HEK293 (cell line): ENCODE measurements at regions not wholly inside any gene's neighbourhood (a gene's known extent, or its start where the extent isn't known, plus 50 kb on each side); places are given as distances from the start of the nearest gene placed in this dataset.

Experiments
- CTCF ChIA-PET: fragments of 350-600 bp; formaldehyde crosslinking; extraction: SDS; loops from one replicate; lab custom pipeline; 2021; ENCODE audit warnings: antibody characterized with exemption; lab: Yijun Ruan, JAX
- POLR2A ChIA-PET: fragments of 300-600 bp; formaldehyde crosslinking; extraction: SDS; loops from one replicate; lab custom pipeline; 2020; ENCODE audit warnings: antibody characterized with exemption, inconsistent platforms; lab: Yijun Ruan, JAX
- H3K27ac ChIP-seq: fragments of 200-500 bp; sonication (Bioruptor generic); 2 replicates; pipeline ENCODE4 v1.5.1; 2014; ENCODE audit warnings: low read depth, low read length, control low read depth, inconsistent platforms; ENCODE audit errors: extremely low read depth
- H3K36me3 ChIP-seq, 2 experiments: fragments of 200-500 bp in 1 of 2; sonication (Bioruptor generic) in 1 of 2; 1 replicate in 1 of 2; 2 replicates in 1 of 2; pipeline ENCODE4 v1.5.1; 2014 to 2017; ENCODE audit warnings: inconsistent platforms in 2 of 2, low read length in 2 of 2; ENCODE audit not compliant: control insufficient read depth in 2 of 2, insufficient read depth in 1 of 2
- H3K4me1 ChIP-seq: fragments of 200-500 bp; sonication (Bioruptor generic); 2 replicates; pipeline ENCODE4 v1.5.1; 2014; ENCODE audit warnings: mild to moderate bottlenecking, low read length, inconsistent platforms; ENCODE audit not compliant: control insufficient read depth, insufficient read depth
- H3K4me3 ChIP-seq: 2 replicates; pipeline ENCODE4 v1.5.1; 2011; ENCODE audit warnings: low read depth, mild to moderate bottlenecking, control low read depth, low read length, moderate library complexity
- H3K9me3 ChIP-seq: fragments of 200-500 bp; sonication (Bioruptor generic); 2 replicates; pipeline ENCODE4 v1.5.1; 2014; ENCODE audit warnings: low read depth, low read length, inconsistent platforms; ENCODE audit not compliant: control insufficient read depth, insufficient read depth
- BCL11B ChIP-seq: fragments of 450-650 bp; formaldehyde crosslinking; IDR thresholded peaks from 2 replicates; pipeline ENCODE4 v1.5.1; 2016; ENCODE audit warnings: low read depth, missing biosample characterization, missing genetic modification characterization
- ELK4 ChIP-seq: IDR thresholded peaks from 2 replicates; pipeline ENCODE4 v1.6.1; 2011; ENCODE audit warnings: mild to moderate bottlenecking, low read depth, low read length, borderline replicate concordance
- KLF1 ChIP-seq: fragments of 450-650 bp; formaldehyde crosslinking; IDR thresholded peaks from 2 replicates; pipeline ENCODE4 v1.5.1; 2016; ENCODE audit warnings: missing biosample characterization, missing genetic modification characterization
- KLF10 ChIP-seq: fragments of 450-650 bp; IDR thresholded peaks from 2 replicates; pipeline ENCODE4 v1.5.1; 2018; ENCODE audit warnings: missing biosample characterization, mild to moderate bottlenecking, missing genetic modification characterization
- MEIS1 ChIP-seq: sonication (generic); formaldehyde crosslinking; IDR thresholded peaks from 2 replicates; pipeline ENCODE4 v1.8.1; 2022; ENCODE audit warnings: missing genetic modification reagents, mild to moderate bottlenecking, borderline replicate concordance
- SCRT2 ChIP-seq: fragments of 450-650 bp; formaldehyde crosslinking; IDR thresholded peaks from 2 replicates; pipeline ENCODE4 v1.5.1; 2016; ENCODE audit warnings: missing biosample characterization, missing genetic modification characterization
- TSHZ1 ChIP-seq: fragments of 450-650 bp; formaldehyde crosslinking; IDR thresholded peaks from 2 replicates; pipeline ENCODE4 v1.5.1; 2016; ENCODE audit warnings: missing biosample characterization, missing genetic modification characterization, borderline replicate concordance
- ZBTB21 ChIP-seq: fragments of 450-650 bp; formaldehyde crosslinking; IDR thresholded peaks from 2 replicates; pipeline ENCODE4 v1.5.1; 2017; ENCODE audit warnings: missing biosample characterization, missing genetic modification characterization
- ZFHX2 ChIP-seq: fragments of 450-650 bp; formaldehyde crosslinking; conservative IDR thresholded peaks from 2 replicates; pipeline ENCODE4 v1.5.1; 2016; ENCODE audit warnings: missing biosample characterization, missing genetic modification characterization
- ZNF133 ChIP-seq: fragments of 450-650 bp; formaldehyde crosslinking; IDR thresholded peaks from 2 replicates; pipeline ENCODE4 v1.5.1; 2016; ENCODE audit warnings: missing biosample characterization, missing genetic modification characterization
- ZNF157 ChIP-seq: fragments of 450-650 bp; formaldehyde crosslinking; IDR thresholded peaks from 2 replicates; pipeline ENCODE4 v1.5.1; 2016; ENCODE audit warnings: missing biosample characterization, missing genetic modification characterization
- ZNF16 ChIP-seq: fragments of 450-650 bp; formaldehyde crosslinking; IDR thresholded peaks from 2 replicates; pipeline ENCODE4 v1.5.1; 2016; ENCODE audit warnings: low read depth, missing biosample characterization, missing genetic modification characterization
- ZNF23 ChIP-seq: fragments of 450-650 bp; formaldehyde crosslinking; IDR thresholded peaks from 2 replicates; pipeline ENCODE4 v1.5.1; 2016; ENCODE audit warnings: missing biosample characterization, missing genetic modification characterization, borderline replicate concordance
- ZNF350 ChIP-seq: fragments of 450-650 bp; formaldehyde crosslinking; IDR thresholded peaks from 2 replicates; pipeline ENCODE4 v1.5.0; 2017; ENCODE audit warnings: missing biosample characterization, mild to moderate bottlenecking, missing genetic modification characterization
- ZNF449 ChIP-seq: fragments of 450-650 bp; formaldehyde crosslinking; IDR thresholded peaks from 2 replicates; pipeline ENCODE4 v1.5.1; 2017; ENCODE audit warnings: missing biosample characterization, mild to moderate bottlenecking, missing genetic modification characterization, moderate library complexity
- ZNF529 ChIP-seq: fragments of 450-650 bp; formaldehyde crosslinking; IDR thresholded peaks from 2 replicates; pipeline ENCODE4 v1.5.1; 2017; ENCODE audit warnings: missing genetic modification characterization, missing biosample characterization; ENCODE audit not compliant: insufficient replicate concordance
- ZNF623 ChIP-seq: fragments of 450-650 bp; formaldehyde crosslinking; IDR thresholded peaks from 2 replicates; pipeline ENCODE4 v1.5.1; 2016; ENCODE audit warnings: missing biosample characterization, missing genetic modification characterization
- ZSCAN16 ChIP-seq: fragments of 450-650 bp; formaldehyde crosslinking; IDR thresholded peaks from 2 replicates; pipeline ENCODE4 v1.5.1; 2016; ENCODE audit warnings: missing biosample characterization, missing genetic modification characterization
- ZXDB ChIP-seq: fragments of 450-650 bp; formaldehyde crosslinking; IDR thresholded peaks from 2 replicates; pipeline ENCODE4 v1.5.1; 2016; ENCODE audit warnings: missing biosample characterization, missing genetic modification characterization
- TF ChIP-seq, protein P1 (sequence below): fragments of 450-650 bp; formaldehyde crosslinking; IDR thresholded peaks from 2 replicates; pipeline ENCODE4 v1.5.0; 2017; ENCODE audit warnings: missing biosample characterization, missing genetic modification characterization, borderline replicate concordance

DNA sequence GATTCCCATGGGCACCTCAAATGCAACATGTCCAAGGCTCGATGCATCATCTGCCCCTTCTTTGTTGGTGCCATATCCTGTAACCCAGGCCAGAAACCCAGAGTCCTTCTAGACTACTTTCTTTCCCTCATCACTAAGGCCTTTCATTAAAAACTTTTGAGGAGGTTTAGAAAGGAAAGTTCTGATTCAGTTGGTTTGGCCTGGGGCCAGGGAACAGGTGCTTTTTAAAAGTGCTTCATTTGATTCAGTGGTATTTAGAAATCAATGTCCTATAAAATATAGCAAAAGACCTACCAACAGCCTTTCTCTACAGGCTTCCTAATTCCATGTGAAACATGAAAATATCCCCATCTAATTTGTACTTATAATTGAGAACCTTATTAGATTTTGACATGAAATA lies 341.9 kb upstream of the RORA start (continued):
- TF ChIP-seq ELK4 (no peak), ZBTB21 (tag by site-specific recombination) (no peak)

DNA sequence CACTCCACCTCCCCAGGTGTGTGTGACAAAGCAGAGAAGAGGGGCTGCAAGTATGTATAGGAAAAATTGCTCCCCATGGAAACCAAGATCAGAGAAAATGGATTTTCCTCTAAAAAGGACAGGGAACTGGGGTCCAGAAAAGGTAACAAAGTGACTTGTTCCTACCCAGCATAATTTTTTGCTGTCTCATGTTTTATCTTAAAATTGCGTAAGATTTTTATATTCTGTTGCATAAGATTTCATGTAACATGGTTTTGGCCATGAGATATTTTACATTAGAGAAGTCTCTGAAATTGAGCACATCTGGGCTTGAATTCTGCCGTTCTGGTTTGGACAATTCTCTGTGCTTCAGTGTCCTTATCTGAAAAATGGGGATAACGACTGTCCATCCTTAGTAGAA lies 335.7 kb upstream of the RORA start:
- POLR2A ChIA-PET, result no interaction called here
- no peak for TF ChIP-seq ZNF350 (tag by site-specific recombination)
- no peak for TF ChIP-seq MEIS1 (CRISPR knock-in tag)
- no peak for TF ChIP-seq ZNF23 (tag by site-specific recombination)
- no peak for TF ChIP-seq ZXDB (tag by site-specific recombination)
- no peak for TF ChIP-seq ZNF529
- TF ChIP-seq ZNF449 (tag by site-specific recombination), result no peak
- no peak for TF ChIP-seq ZNF133 (tag by site-specific recombination)
- no peak for TF ChIP-seq ZNF16 (tag by site-specific recombination)
- TF ChIP-seq ZFHX2 (tag by site-specific recombination), result no peak
- no peak for TF ChIP-seq ZNF157
- TF ChIP-seq BCL11B (tag by site-specific recombination), result no peak
- no peak for TF ChIP-seq ZNF623 (tag by site-specific recombination)
- no peak for TF ChIP-seq SCRT2 (tag by site-specific recombination)
- no peak for TF ChIP-seq ZSCAN16
- TF ChIP-seq TSHZ1 (tag by site-specific recombination), result no peak
- TF ChIP-seq KLF10 (tag by site-specific recombination), result no peak
- TF ChIP-seq, protein P1, sequence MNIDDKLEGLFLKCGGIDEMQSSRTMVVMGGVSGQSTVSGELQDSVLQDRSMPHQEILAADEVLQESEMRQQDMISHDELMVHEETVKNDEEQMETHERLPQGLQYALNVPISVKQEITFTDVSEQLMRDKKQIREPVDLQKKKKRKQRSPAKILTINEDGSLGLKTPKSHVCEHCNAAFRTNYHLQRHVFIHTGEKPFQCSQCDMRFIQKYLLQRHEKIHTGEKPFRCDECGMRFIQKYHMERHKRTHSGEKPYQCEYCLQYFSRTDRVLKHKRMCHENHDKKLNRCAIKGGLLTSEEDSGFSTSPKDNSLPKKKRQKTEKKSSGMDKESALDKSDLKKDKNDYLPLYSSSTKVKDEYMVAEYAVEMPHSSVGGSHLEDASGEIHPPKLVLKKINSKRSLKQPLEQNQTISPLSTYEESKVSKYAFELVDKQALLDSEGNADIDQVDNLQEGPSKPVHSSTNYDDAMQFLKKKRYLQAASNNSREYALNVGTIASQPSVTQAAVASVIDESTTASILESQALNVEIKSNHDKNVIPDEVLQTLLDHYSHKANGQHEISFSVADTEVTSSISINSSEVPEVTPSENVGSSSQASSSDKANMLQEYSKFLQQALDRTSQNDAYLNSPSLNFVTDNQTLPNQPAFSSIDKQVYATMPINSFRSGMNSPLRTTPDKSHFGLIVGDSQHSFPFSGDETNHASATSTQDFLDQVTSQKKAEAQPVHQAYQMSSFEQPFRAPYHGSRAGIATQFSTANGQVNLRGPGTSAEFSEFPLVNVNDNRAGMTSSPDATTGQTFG (tag by site-specific recombination), result no peak
- no peak for TF ChIP-seq KLF1

More for the DNA sequence above, 335.7 kb upstream of the RORA start:
- no peaks in the 10 kb centered on the region for H3K9me3 ChIP-seq
- H3K36me3 ChIP-seq, result no peaks in the 10 kb centered on the region
- no peaks in the 10 kb centered on the region for H3K4me1 ChIP-seq
- CTCF ChIA-PET, result no interaction called here
- no peak overlapping the region for H3K4me3 ChIP-seq
- no peak overlapping the region for H3K27ac ChIP-seq
